K562 (cell line): ENCODE measurements at regions not wholly inside any gene's neighbourhood (a gene's known extent, or its start where the extent isn't known, plus 50 kb on each side); places are given as distances from the start of the nearest gene placed in this dataset.

ENCODE experiments used
- ATAC-seq: fragments of 200-7000 bp; cut with Tn5 transposase; 3 replicates; pipeline ENCODE4 v1.9.1; 2020; ENCODE audit warnings: moderate library complexity
- BruUV-seq: library from RNA; stranded (reverse); fragments of 400-500 nt; replicated peaks from 2 replicates; lab custom pipeline; 2021; lab: Mats Ljungman, UMichigan
- CTCF ChIA-PET: fragments of 300-600 bp; formaldehyde crosslinking; extraction: SDS; loops from one replicate; lab custom pipeline; 2021; ENCODE audit warnings: low intra/inter-chr PET ratio; lab: Yijun Ruan, JAX
- POLR2A ChIA-PET: fragments of 300-600, 350-650 bp; sonication (Branson Sonifier 250); formaldehyde crosslinking; extraction: SDS; loops from one replicate; lab custom pipeline; 2021; ENCODE audit warnings: antibody characterized with exemption, inconsistent platforms; lab: Yijun Ruan, JAX
- DNase-seq, 4 experiments: peaks; one replicate each; pipeline versions ENCODE4 v3.0.0 to v3.0.0-alpha.2; 2011 to 2018; ENCODE audit warnings: low spot score in 3 of 4, mixed read lengths in 3 of 4; ENCODE audit errors: extremely low read depth in 1 of 4
- FAIRE-seq: peaks from 2 replicates; lab custom pipeline; 2011; peaks lifted over from hg19 to GRCh38; lab: Jason Lieb, UNC
- H2AFZ ChIP-seq: 2 replicates; pipeline ENCODE4 v1.6.0; 2011; ENCODE audit warnings: low read depth, low read length, control low read depth, inconsistent platforms
- H3K27ac ChIP-seq: fragments of 200-600 bp; 3 replicates; pipeline ENCODE4 v1.8.0; 2011; ENCODE audit warnings: low read depth, mild to moderate bottlenecking, control low read depth, inconsistent platforms, low read length, moderate library complexity, mixed read lengths; ENCODE audit errors: extremely low read depth
- H3K27me3 ChIP-seq, 2 experiments: fragments of 300-600 bp in 1 of 2; 2 replicates in 1 of 2; 3 replicates in 1 of 2; pipeline versions ENCODE4 v1.6.0 to v1.8.0; 2011; ENCODE audit warnings: inconsistent platforms in 2 of 2, low read length in 2 of 2, mild to moderate bottlenecking in 1 of 2, mixed read lengths in 1 of 2, moderate library complexity in 1 of 2; ENCODE audit not compliant: control insufficient read depth in 2 of 2, insufficient read depth in 2 of 2
- H3K36me3 ChIP-seq: fragments of 300-600 bp; 3 replicates; pipeline ENCODE4 v1.8.0; 2011; ENCODE audit warnings: mild to moderate bottlenecking, low read length, inconsistent platforms; ENCODE audit not compliant: control insufficient read depth, insufficient read depth
- H3K4me1 ChIP-seq, 2 experiments: fragments of 200-600 bp in 1 of 2; replicated peaks in 1 of 2; 2 replicates in 1 of 2; 3 replicates in 1 of 2; pipeline versions ENCODE4 v1.5.1 to v1.8.0; 2011; ENCODE audit warnings: inconsistent platforms in 2 of 2, low read length in 2 of 2, mild to moderate bottlenecking in 1 of 2, mixed read lengths in 1 of 2, moderate library complexity in 1 of 2; ENCODE audit not compliant: control insufficient read depth in 2 of 2, insufficient read depth in 2 of 2
- H3K4me2 ChIP-seq: 2 replicates; pipeline ENCODE4 v1.6.1; 2011; ENCODE audit warnings: low read length, control low read depth, inconsistent platforms, mixed read lengths; ENCODE audit not compliant: insufficient read depth
- H3K4me3 ChIP-seq: fragments of 200-600 bp; sonication (generic), shearing (Covaris generic); 2 replicates; pipeline ENCODE4 v1.5.1; 2016; ENCODE audit warnings: control low read depth, inconsistent platforms
- H3K79me2 ChIP-seq: fragments of 200-600 bp; 3 replicates; pipeline ENCODE4 v1.8.0; 2011; ENCODE audit warnings: low read length, inconsistent platforms; ENCODE audit not compliant: control insufficient read depth, insufficient read depth
- H3K9ac ChIP-seq, 2 experiments: 2 replicates each; pipeline versions ENCODE4 v1.6.0 to v1.6.1; 2011; ENCODE audit warnings: low read depth in 2 of 2, low read length in 2 of 2, control low read depth in 1 of 2, inconsistent platforms in 1 of 2, mild to moderate bottlenecking in 1 of 2, mixed read lengths in 1 of 2; ENCODE audit not compliant: insufficient read depth in 1 of 2
- H3K9me1 ChIP-seq: one replicate; pipeline ENCODE4 v1.6.0; 2011; ENCODE audit warnings: inconsistent platforms, mild to moderate bottlenecking, low read length, moderate library complexity; ENCODE audit not compliant: control insufficient read depth, insufficient read depth
- H3K9me3 ChIP-seq: replicated peaks from 2 replicates; pipeline ENCODE4 v1.5.1; 2011; ENCODE audit warnings: low read depth, low read length, inconsistent platforms; ENCODE audit not compliant: control insufficient read depth, insufficient read depth
- H4K20me1 ChIP-seq: replicated peaks from 2 replicates; pipeline ENCODE4 v1.6.1; 2011; ENCODE audit warnings: low read length, inconsistent platforms, mixed read lengths; ENCODE audit not compliant: control insufficient read depth, insufficient read depth
- CBX2 ChIP-seq: fragments of 200-600 bp; sonication (generic); IDR thresholded peaks from one replicate; pipeline ENCODE4 v1.6.1; 2012; ENCODE audit warnings: mild to moderate bottlenecking, low read length, inconsistent platforms; ENCODE audit not compliant: insufficient read depth, poor library complexity, severe bottlenecking
- CTCFL ChIP-seq: IDR thresholded peaks from 2 replicates; pipeline ENCODE4 v1.6.1; 2011; ENCODE audit warnings: borderline replicate concordance, low read depth, mild to moderate bottlenecking, moderate library complexity, low read length; ENCODE audit not compliant: insufficient read depth, poor library complexity, severe bottlenecking
- DPF2 ChIP-seq: fragments of 450-650 bp; IDR thresholded peaks from 2 replicates; pipeline ENCODE4 v1.6.1; 2016
- IRF2 ChIP-seq: sonication (generic); formaldehyde crosslinking; IDR thresholded peaks from 2 replicates; pipeline ENCODE4 v1.8.1; 2022; ENCODE audit warnings: mild to moderate bottlenecking, missing genetic modification reagents
- JUNB ChIP-seq: fragments of 450-650 bp; formaldehyde crosslinking; conservative IDR thresholded peaks from 2 replicates; pipeline ENCODE4 v1.4.0; 2020; ENCODE audit warnings: mild to moderate bottlenecking
- MEF2A ChIP-seq: IDR thresholded peaks from 2 replicates; pipeline ENCODE4 v1.6.1; 2011; ENCODE audit warnings: low read depth, mild to moderate bottlenecking, low read length, moderate library complexity; ENCODE audit not compliant: control insufficient read depth
- NFATC3 ChIP-seq: fragments of 450-650 bp; IDR thresholded peaks from 2 replicates; pipeline ENCODE4 v1.6.1; 2017; ENCODE audit warnings: mild to moderate bottlenecking
- PHB ChIP-seq: fragments of 250-450 bp; sonication (Bioruptor Pico); IDR thresholded peaks from 2 replicates; pipeline ENCODE4 v1.5.0; 2021
- SMARCA4 ChIP-seq: fragments of 450-650 bp; IDR thresholded peaks from 2 replicates; pipeline ENCODE4 v1.6.1; 2016
- SMARCC2 ChIP-seq: fragments of 450-650 bp; IDR thresholded peaks from 2 replicates; pipeline ENCODE4 v1.6.1; 2017; ENCODE audit warnings: antibody characterized with exemption, moderate library complexity, mild to moderate bottlenecking, low read depth
- STAG1 ChIP-seq: sonication (generic); formaldehyde crosslinking; IDR thresholded peaks from 2 replicates; pipeline ENCODE4 v1.5.0; 2020; ENCODE audit warnings: missing genetic modification reagents, borderline replicate concordance
- TRIM28 ChIP-seq: fragments of 450-650 bp; IDR thresholded peaks from 2 replicates; pipeline ENCODE4 v1.6.1; 2017
- ZNF124 ChIP-seq: sonication (generic); formaldehyde crosslinking; IDR thresholded peaks from 2 replicates; pipeline ENCODE4 v1.8.1; 2022; ENCODE audit warnings: missing genetic modification reagents
- ZNF583 ChIP-seq: fragments of 250-450 bp; sonication (Bioruptor Pico); IDR thresholded peaks from 2 replicates; pipeline ENCODE4 v1.4.0; 2020
- ZNF586 ChIP-seq: fragments of 450-650 bp; formaldehyde crosslinking; conservative IDR thresholded peaks from 2 replicates; pipeline ENCODE4 v1.4.0; 2020; ENCODE audit warnings: mild to moderate bottlenecking, moderate library complexity
- ZNF717 ChIP-seq: fragments of 250-450 bp; sonication (Bioruptor Pico); IDR thresholded peaks from 2 replicates; pipeline ENCODE4 v1.5.0; 2021
- ZNF75A ChIP-seq: fragments of 450-650 bp; formaldehyde crosslinking; IDR thresholded peaks from 2 replicates; pipeline ENCODE4 v1.4.0; 2020; ENCODE audit warnings: mild to moderate bottlenecking
- WGBS: fragments of 100-300 bp; shearing (Covaris generic); methylation state at CpG from one replicate; pipeline ENCODE4 v1.1.6; 2016; ENCODE audit warnings: low coverage, mixed read lengths; ENCODE audit not compliant: insufficient coverage; ENCODE audit errors: missing lambda C conversion rate; 5-methylcytosine and 5-hydroxymethylcytosine counted together
- in situ Hi-C: fragments of 300-500 bp; cut with MboI; formaldehyde crosslinking; loops from 4 replicates; pipeline ENCODE4 v1.15.0; 2018; ENCODE audit warnings: inconsistent platforms, mixed read lengths
- intact Hi-C: fragments of 100-400 bp; cut with micrococcal nuclease; formaldehyde crosslinking; loops from 2 replicates; pipeline ENCODE4 v1.14.2; 2022
- TF ChIP-seq, protein P1 (sequence below): fragments of 450-650 bp; IDR thresholded peaks from 2 replicates; pipeline ENCODE4 v1.6.1; 2014; ENCODE audit warnings: low read depth, mild to moderate bottlenecking, moderate library complexity, borderline replicate concordance
- TF ChIP-seq, protein P2 (sequence below): fragments of 150-350 bp; IDR thresholded peaks from 2 replicates; pipeline ENCODE4 v1.6.1; 2014; ENCODE audit warnings: low read depth, mild to moderate bottlenecking, low read length, borderline replicate concordance

- 0% methylated on average over 2 of the region's 2 CpGs for WGBS
- POLR2A ChIA-PET: no interaction called here
- no peaks in the 10 kb centered on the region for H4K20me1 ChIP-seq
- no peak overlapping the region for H3K27ac ChIP-seq
- no peak for DNase-seq
- no peak overlapping the region for H2AFZ ChIP-seq
- no peaks in the 10 kb centered on the region for H3K36me3 ChIP-seq
- no peaks in the 10 kb centered on the region for H3K27me3 ChIP-seq
- H3K9me1 ChIP-seq: no peaks in the 10 kb centered on the region
- no peaks in the 10 kb centered on the region for H3K4me1 ChIP-seq
- intact Hi-C loops: no loop called here
- no TSS peak for BruUV-seq
- no peaks in the 10 kb centered on the region for H3K79me2 ChIP-seq
- TF ChIP-seq IRF2 (CRISPR knock-in tag): no peak
- TF ChIP-seq CBX2: no peak
- TF ChIP-seq MEF2A: no peak
- TF ChIP-seq ZNF586 (CRISPR knock-in tag): no peak
- TF ChIP-seq ZNF583: no peak
- TF ChIP-seq TRIM28: no peak
- TF ChIP-seq STAG1 (CRISPR knock-in tag): no peak
- TF ChIP-seq CTCFL: no peak
- no peak for TF ChIP-seq ZNF717 (CRISPR knock-in tag)
- TF ChIP-seq ZNF124 (CRISPR knock-in tag): no peak
- TF ChIP-seq NFATC3: no peak
- TF ChIP-seq DPF2: no peak
- TF ChIP-seq, protein P1, sequence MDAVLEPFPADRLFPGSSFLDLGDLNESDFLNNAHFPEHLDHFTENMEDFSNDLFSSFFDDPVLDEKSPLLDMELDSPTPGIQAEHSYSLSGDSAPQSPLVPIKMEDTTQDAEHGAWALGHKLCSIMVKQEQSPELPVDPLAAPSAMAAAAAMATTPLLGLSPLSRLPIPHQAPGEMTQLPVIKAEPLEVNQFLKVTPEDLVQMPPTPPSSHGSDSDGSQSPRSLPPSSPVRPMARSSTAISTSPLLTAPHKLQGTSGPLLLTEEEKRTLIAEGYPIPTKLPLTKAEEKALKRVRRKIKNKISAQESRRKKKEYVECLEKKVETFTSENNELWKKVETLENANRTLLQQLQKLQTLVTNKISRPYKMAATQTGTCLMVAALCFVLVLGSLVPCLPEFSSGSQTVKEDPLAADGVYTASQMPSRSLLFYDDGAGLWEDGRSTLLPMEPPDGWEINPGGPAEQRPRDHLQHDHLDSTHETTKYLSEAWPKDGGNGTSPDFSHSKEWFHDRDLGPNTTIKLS: no peak
- TF ChIP-seq SMARCC2: no peak
- TF ChIP-seq SMARCA4: no peak
- TF ChIP-seq ZNF75A (CRISPR knock-in tag): no peak
- TF ChIP-seq, protein P2, sequence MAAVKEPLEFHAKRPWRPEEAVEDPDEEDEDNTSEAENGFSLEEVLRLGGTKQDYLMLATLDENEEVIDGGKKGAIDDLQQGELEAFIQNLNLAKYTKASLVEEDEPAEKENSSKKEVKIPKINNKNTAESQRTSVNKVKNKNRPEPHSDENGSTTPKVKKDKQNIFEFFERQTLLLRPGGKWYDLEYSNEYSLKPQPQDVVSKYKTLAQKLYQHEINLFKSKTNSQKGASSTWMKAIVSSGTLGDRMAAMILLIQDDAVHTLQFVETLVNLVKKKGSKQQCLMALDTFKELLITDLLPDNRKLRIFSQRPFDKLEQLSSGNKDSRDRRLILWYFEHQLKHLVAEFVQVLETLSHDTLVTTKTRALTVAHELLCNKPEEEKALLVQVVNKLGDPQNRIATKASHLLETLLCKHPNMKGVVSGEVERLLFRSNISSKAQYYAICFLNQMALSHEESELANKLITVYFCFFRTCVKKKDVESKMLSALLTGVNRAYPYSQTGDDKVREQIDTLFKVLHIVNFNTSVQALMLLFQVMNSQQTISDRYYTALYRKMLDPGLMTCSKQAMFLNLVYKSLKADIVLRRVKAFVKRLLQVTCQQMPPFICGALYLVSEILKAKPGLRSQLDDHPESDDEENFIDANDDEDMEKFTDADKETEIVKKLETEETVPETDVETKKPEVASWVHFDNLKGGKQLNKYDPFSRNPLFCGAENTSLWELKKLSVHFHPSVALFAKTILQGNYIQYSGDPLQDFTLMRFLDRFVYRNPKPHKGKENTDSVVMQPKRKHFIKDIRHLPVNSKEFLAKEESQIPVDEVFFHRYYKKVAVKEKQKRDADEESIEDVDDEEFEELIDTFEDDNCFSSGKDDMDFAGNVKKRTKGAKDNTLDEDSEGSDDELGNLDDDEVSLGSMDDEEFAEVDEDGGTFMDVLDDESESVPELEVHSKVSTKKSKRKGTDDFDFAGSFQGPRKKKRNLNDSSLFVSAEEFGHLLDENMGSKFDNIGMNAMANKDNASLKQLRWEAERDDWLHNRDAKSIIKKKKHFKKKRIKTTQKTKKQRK: no peak
- TF ChIP-seq JUNB (CRISPR knock-in tag): no peak
- TF ChIP-seq PHB: no peak
- TF ChIP-seq, all 486 proteins: peak for 0
- FAIRE-seq (no peak), ATAC-seq (no peak)
- H3K9ac ChIP-seq: no peak overlapping the region
- no peak overlapping the region for H3K4me3 ChIP-seq
- no peak overlapping the region for H3K4me2 ChIP-seq
- CTCF ChIA-PET: no interaction called here
- in situ Hi-C loops: no loop called here
- no peaks in the 10 kb centered on the region for H3K9me3 ChIP-seq
Observed at GRCh38 chr3:99211309-99211708, 309.8 kb upstream of the DCBLD2 start.
